ENCODE measurements at regions not wholly inside any gene's neighbourhood (a gene's known extent, or its start where the extent isn't known, plus 50 kb on each side); places are given as distances from the start of the nearest gene placed in this dataset.

DNA sequence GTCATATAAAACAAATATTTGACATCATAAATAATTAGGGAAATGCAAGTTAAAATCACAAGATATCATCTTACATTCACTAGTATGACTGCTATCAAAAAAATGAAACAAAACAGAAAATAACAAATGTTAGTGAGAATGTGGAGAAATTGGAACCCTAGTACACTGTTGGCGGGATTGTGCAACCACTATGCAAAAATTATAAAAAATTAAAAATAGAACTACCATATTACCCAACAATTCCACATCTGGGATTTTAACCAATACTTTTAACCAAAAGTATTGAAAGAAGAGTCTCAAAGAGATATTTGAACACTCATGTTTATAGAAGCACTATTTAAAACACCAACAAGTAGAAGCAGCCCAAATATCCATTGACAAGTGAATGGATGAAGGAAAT lies 797.2 kb upstream of the ADAMTS5 start:
- TF ChIP-seq POLR2A (IDR thresholded peaks at IDR 0.05) (no peak), POLR2AphosphoS5 (IDR thresholded peaks at IDR 0.05) (no peak), EP300 (IDR thresholded peaks at IDR 0.05) (no peak)
- TF ChIP-seq, protein P1, sequence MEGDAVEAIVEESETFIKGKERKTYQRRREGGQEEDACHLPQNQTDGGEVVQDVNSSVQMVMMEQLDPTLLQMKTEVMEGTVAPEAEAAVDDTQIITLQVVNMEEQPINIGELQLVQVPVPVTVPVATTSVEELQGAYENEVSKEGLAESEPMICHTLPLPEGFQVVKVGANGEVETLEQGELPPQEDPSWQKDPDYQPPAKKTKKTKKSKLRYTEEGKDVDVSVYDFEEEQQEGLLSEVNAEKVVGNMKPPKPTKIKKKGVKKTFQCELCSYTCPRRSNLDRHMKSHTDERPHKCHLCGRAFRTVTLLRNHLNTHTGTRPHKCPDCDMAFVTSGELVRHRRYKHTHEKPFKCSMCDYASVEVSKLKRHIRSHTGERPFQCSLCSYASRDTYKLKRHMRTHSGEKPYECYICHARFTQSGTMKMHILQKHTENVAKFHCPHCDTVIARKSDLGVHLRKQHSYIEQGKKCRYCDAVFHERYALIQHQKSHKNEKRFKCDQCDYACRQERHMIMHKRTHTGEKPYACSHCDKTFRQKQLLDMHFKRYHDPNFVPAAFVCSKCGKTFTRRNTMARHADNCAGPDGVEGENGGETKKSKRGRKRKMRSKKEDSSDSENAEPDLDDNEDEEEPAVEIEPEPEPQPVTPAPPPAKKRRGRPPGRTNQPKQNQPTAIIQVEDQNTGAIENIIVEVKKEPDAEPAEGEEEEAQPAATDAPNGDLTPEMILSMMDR (IDR thresholded peaks at IDR 0.05): no peak
